Right lobe of liver (tissue), 4 donors: ENCODE measurements at regions not wholly inside any gene's neighbourhood (a gene's known extent, or its start where the extent isn't known, plus 50 kb on each side); places are given as distances from the start of the nearest gene placed in this dataset.

Source experiments
- POLR2A ChIP-seq: fragments of 450-650 bp; IDR thresholded peaks from one replicate; pipeline ENCODE4 v1.6.1; 2017; ENCODE audit warnings: antibody characterized with exemption, mild to moderate bottlenecking
- TF ChIP-seq, protein P1 (sequence below), 4 donors: fragments of 200-600 bp in 3 of 4; fragments of 450-650 bp in 1 of 4; IDR thresholded peaks; one replicate each; pipeline versions ENCODE4 v1.5.1 to v1.8.0; 2016 to 2022; ENCODE audit warnings: antibody characterized with exemption in 4 of 4, mild to moderate bottlenecking in 2 of 4
- donor health status: DM: no; HTN: no; CAD: no.
- donor health status: DM: no; HTN: no; CAD: no.
- donor health status: DM: no; HTN: yes; CAD: no.

DNA sequence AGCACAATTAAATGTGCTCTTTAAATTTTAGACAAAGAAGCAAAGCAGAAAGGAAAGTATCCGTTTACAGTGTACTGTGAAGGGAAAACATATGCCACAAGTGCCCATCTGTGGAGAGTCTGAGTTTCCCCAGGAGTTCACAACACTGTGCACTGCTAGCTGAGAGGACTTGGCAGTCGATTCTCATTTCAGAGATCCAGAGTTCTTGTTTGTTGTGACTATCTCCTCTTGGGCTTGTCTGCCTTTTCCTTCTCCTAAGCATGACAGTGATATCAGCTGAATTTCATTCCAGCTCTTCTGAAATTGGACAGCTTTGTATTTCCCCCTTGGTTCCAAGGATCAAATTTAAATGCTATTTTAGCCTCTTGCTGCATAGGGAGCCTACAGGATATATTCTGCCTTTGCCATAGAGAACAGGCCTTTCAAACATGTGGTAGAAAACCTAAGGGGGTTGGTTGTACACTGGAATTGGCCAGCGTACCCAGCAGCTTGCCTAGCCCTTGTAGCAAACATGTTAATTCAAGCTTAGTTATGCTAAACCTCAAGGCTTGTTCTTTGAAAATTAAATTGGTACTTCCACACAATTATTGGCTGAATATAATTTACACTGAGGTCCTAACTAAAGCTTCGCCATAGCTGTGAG is 259.2 kb upstream of the NOVA1 start:
- TF ChIP-seq, protein P1, sequence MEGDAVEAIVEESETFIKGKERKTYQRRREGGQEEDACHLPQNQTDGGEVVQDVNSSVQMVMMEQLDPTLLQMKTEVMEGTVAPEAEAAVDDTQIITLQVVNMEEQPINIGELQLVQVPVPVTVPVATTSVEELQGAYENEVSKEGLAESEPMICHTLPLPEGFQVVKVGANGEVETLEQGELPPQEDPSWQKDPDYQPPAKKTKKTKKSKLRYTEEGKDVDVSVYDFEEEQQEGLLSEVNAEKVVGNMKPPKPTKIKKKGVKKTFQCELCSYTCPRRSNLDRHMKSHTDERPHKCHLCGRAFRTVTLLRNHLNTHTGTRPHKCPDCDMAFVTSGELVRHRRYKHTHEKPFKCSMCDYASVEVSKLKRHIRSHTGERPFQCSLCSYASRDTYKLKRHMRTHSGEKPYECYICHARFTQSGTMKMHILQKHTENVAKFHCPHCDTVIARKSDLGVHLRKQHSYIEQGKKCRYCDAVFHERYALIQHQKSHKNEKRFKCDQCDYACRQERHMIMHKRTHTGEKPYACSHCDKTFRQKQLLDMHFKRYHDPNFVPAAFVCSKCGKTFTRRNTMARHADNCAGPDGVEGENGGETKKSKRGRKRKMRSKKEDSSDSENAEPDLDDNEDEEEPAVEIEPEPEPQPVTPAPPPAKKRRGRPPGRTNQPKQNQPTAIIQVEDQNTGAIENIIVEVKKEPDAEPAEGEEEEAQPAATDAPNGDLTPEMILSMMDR (IDR thresholded peaks at IDR 0.05) = no peak
- no peak for TF ChIP-seq POLR2A
